ENCODE measurements at regions not wholly inside any gene's neighbourhood (a gene's known extent, or its start where the extent isn't known, plus 50 kb on each side); places are given as distances from the start of the nearest gene placed in this dataset.
A peak's percentile ranks its signal among the peaks of the same experiment; 100 is the strongest.
"Not testable (repeated sequence)": the region's sequence is repeated elsewhere in the genome, so short reads cannot be mapped to it uniquely, and the experiment has no call there.

DNA sequence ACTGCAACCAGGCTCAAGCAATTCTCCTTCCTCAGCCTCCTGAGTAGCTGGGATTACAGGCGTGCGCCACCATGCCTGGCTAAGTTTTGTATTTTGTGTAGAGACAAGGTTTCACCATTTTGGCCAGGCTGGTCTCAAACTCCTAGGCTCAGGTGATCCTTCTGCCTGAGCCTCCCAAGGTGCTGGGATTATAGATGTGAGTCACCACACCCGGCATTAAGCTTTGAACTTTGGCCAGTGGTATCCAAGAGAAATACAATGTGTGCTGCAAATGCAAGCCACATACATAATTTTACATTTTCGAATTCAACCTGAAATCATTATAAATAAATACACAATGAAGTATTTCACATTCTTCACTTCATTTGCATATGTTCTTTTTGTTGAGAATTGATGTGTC is 94.0 kb upstream of the ERV3-1 start:
- H3K27me3 ChIP-seq (replicated peaks; ENCODE audit: control insufficient read depth, insufficient read depth, low read length); DNase-seq (ENCODE audit: low read depth); H3K4me1 ChIP-seq (ENCODE audit: control insufficient read depth, insufficient read depth, low read length); H3K4me3 ChIP-seq (ENCODE audit: low read length); H3K9me3 ChIP-seq (ENCODE audit: control insufficient read depth, low read length); H3K9ac ChIP-seq (ENCODE audit: low read length): not testable (repeated sequence)
- peaks cover 16% of the 10 kb centered on the region for H3K36me3 ChIP-seq (ENCODE audit: control insufficient read depth, insufficient read depth, low read length, severe bottlenecking)

GRCh38 chr7:65081669-65082055 is 75.2 kb upstream of the ERV3-1 start:
- H3K4me3 ChIP-seq (ENCODE audit: low read length) = peak overlapping the region; percentile 84
- H3K27me3 ChIP-seq (replicated peaks; ENCODE audit: control insufficient read depth, insufficient read depth, low read length); DNase-seq (ENCODE audit: low read depth); H3K9me3 ChIP-seq (ENCODE audit: control insufficient read depth, low read length); H3K36me3 ChIP-seq (ENCODE audit: control insufficient read depth, insufficient read depth, low read length, severe bottlenecking); H3K4me1 ChIP-seq (ENCODE audit: control insufficient read depth, insufficient read depth, low read length): not testable (repeated sequence)
- peak overlapping the region; percentile 86 for H3K9ac ChIP-seq (ENCODE audit: low read length)

GRCh38 chr7:65080799-65081668 is 74.5 kb upstream of the ERV3-1 start:
- not testable (repeated sequence) for H3K9me3 ChIP-seq (ENCODE audit: control insufficient read depth, low read length); H3K36me3 ChIP-seq (ENCODE audit: control insufficient read depth, insufficient read depth, low read length, severe bottlenecking); H3K27me3 ChIP-seq (replicated peaks; ENCODE audit: control insufficient read depth, insufficient read depth, low read length); H3K4me1 ChIP-seq (ENCODE audit: control insufficient read depth, insufficient read depth, low read length)
- peak; percentile 94 for DNase-seq (ENCODE audit: low read depth)
- peak overlapping the region; percentile 84 for H3K4me3 ChIP-seq (ENCODE audit: low read length)
- H3K9ac ChIP-seq (ENCODE audit: low read length) = peak overlapping the region; percentile 86

DNA sequence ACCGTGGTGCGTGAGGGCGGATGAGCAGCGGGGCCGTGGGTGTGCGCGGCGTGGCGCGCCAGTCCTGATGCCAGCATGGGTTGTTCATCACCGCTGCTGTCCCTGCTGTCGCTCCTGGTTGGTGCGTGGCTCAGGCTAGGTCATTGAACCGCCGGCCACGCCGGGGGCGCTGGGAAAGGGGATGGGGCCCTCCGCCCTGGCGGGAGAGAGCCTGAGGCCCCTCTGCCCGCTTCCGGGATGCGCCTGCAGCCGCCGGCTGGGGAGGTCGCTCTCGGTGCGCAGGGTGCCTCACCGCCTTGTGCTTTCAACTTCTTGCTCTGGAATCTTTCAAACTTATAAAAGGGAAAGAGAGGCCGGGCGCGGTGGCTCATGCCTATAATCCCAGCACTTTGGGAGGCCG is 68.5 kb upstream of the ERV3-1 start:
- not testable (repeated sequence) for H3K4me3 ChIP-seq (ENCODE audit: low read length); H3K4me1 ChIP-seq (ENCODE audit: control insufficient read depth, insufficient read depth, low read length); H3K9ac ChIP-seq (ENCODE audit: low read length); DNase-seq (ENCODE audit: low read depth); H3K27me3 ChIP-seq (replicated peaks; ENCODE audit: control insufficient read depth, insufficient read depth, low read length); H3K9me3 ChIP-seq (ENCODE audit: control insufficient read depth, low read length); H3K36me3 ChIP-seq (ENCODE audit: control insufficient read depth, insufficient read depth, low read length, severe bottlenecking)

- not testable (repeated sequence) for DNase-seq (ENCODE audit: low read depth); H3K4me3 ChIP-seq (ENCODE audit: low read length); H3K4me1 ChIP-seq (ENCODE audit: control insufficient read depth, insufficient read depth, low read length); H3K27me3 ChIP-seq (replicated peaks; ENCODE audit: control insufficient read depth, insufficient read depth, low read length); H3K9ac ChIP-seq (ENCODE audit: low read length); H3K9me3 ChIP-seq (ENCODE audit: control insufficient read depth, low read length)
- H3K36me3 ChIP-seq (ENCODE audit: control insufficient read depth, insufficient read depth, low read length, severe bottlenecking) = peaks cover 13% of the 10 kb centered on the region
Measured at GRCh38 chr7:65073160-65073559, 66.7 kb upstream of the ERV3-1 start.

GRCh38 chr7:65071854-65072431 is 65.5 kb upstream of the ERV3-1 start:
- not testable (repeated sequence) for DNase-seq (ENCODE audit: low read depth); H3K4me1 ChIP-seq (ENCODE audit: control insufficient read depth, insufficient read depth, low read length); H3K4me3 ChIP-seq (ENCODE audit: low read length); H3K9ac ChIP-seq (ENCODE audit: low read length); H3K27me3 ChIP-seq (replicated peaks; ENCODE audit: control insufficient read depth, insufficient read depth, low read length); H3K9me3 ChIP-seq (ENCODE audit: control insufficient read depth, low read length)
- peaks cover 13% of the 10 kb centered on the region for H3K36me3 ChIP-seq (ENCODE audit: control insufficient read depth, insufficient read depth, low read length, severe bottlenecking)

DNA sequence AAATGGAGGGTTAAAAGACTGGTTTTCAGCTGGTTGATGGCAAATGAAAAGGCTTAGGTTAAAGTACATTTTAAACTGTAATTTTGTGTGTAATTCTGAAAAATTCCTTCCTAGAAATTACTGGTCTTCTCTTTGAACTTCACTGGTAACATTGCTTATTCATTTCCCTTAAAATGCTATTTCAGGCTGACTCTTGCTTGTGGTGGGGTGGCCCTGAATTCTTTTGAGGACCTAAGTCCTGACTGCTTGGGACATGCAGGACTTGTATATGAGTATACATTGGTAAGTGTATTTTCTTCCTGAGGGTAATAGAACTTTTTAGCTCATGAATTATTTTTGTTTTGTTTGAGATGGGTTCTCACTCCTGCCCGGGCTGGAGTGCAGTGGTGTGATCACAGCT is 63.0 kb upstream of the ERV3-1 start:
- H3K4me1 ChIP-seq (ENCODE audit: control insufficient read depth, insufficient read depth, low read length); DNase-seq (ENCODE audit: low read depth); H3K9ac ChIP-seq (ENCODE audit: low read length); H3K27me3 ChIP-seq (replicated peaks; ENCODE audit: control insufficient read depth, insufficient read depth, low read length); H3K4me3 ChIP-seq (ENCODE audit: low read length); H3K9me3 ChIP-seq (ENCODE audit: control insufficient read depth, low read length): not testable (repeated sequence)
- H3K36me3 ChIP-seq (ENCODE audit: control insufficient read depth, insufficient read depth, low read length, severe bottlenecking) = peaks cover 30% of the 10 kb centered on the region

DNA sequence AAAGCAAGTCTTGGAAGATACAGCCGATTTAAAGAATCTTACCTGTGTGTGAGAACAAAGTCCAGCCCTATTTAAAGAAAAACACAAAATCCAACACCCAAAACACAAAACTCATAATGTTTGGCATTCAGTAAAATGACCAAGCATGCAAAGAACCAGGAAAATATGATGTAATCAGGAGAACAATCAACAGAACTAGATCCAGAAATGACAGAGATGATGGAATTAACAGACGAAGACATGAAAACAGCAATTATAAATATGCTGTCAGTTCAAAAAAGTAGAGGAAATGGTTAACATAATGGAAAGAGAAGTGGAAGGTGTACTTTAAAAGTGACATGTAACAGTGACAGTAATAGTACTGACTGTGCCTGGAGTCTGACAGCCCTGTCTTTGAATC is 56.1 kb upstream of the ERV3-1 start:
- not testable (repeated sequence) for H3K4me1 ChIP-seq (ENCODE audit: control insufficient read depth, insufficient read depth, low read length); H3K4me3 ChIP-seq (ENCODE audit: low read length); H3K27me3 ChIP-seq (replicated peaks; ENCODE audit: control insufficient read depth, insufficient read depth, low read length); H3K9me3 ChIP-seq (ENCODE audit: control insufficient read depth, low read length); DNase-seq (ENCODE audit: low read depth); H3K9ac ChIP-seq (ENCODE audit: low read length)
- peaks cover 29% of the 10 kb centered on the region for H3K36me3 ChIP-seq (ENCODE audit: control insufficient read depth, insufficient read depth, low read length, severe bottlenecking)

GRCh38 chr7:65059247-65059646 is 52.8 kb upstream of the ERV3-1 start:
- H3K4me3 ChIP-seq (ENCODE audit: low read length); H3K4me1 ChIP-seq (ENCODE audit: control insufficient read depth, insufficient read depth, low read length); H3K9me3 ChIP-seq (ENCODE audit: control insufficient read depth, low read length); H3K9ac ChIP-seq (ENCODE audit: low read length); DNase-seq (ENCODE audit: low read depth); H3K27me3 ChIP-seq (replicated peaks; ENCODE audit: control insufficient read depth, insufficient read depth, low read length): not testable (repeated sequence)
- peaks cover 26% of the 10 kb centered on the region for H3K36me3 ChIP-seq (ENCODE audit: control insufficient read depth, insufficient read depth, low read length, severe bottlenecking)

Data from adipocyte (in vitro differentiated cells).